Activated T-helper 2 cell treated with anti-CD3 and anti-CD28 coated beads, Interferon-gamma antibody, Interleukin-2, Interleukin-4, amounts not matched to agents 10 μg/mL and 5 μg/mL and 100 μg/mL, durations not matched to agents 14 hours and 24 hours and 36 hours (primary cell): ENCODE measurements at regions not wholly inside any gene's neighbourhood (a gene's known extent, or its start where the extent isn't known, plus 50 kb on each side); places are given as distances from the start of the nearest gene placed in this dataset.
"Not testable (repeated sequence)": the region's sequence is repeated elsewhere in the genome, so short reads cannot be mapped to it uniquely, and the experiment has no call there.

Source experiments
- DNase-seq: peaks from one replicate; pipeline ENCODE4 v3.0.0; 2021; ENCODE audit warnings: low spot score
- H3K27ac Mint-ChIP-seq: one replicate; pipeline ENCODE4 v1.8.0; 2021; ENCODE audit warnings: mixed read lengths
- H3K27me3 Mint-ChIP-seq: one replicate; pipeline ENCODE4 v1.8.0; 2021; ENCODE audit warnings: low read depth, mixed read lengths
- H3K36me3 Mint-ChIP-seq: one replicate; pipeline ENCODE4 v1.8.0; 2021; ENCODE audit warnings: low read depth, mixed read lengths
- H3K4me1 Mint-ChIP-seq: one replicate; pipeline ENCODE4 v1.8.0; 2021; ENCODE audit warnings: low read depth, mixed read lengths
- H3K4me3 Mint-ChIP-seq: one replicate; pipeline ENCODE4 v1.8.0; 2021; ENCODE audit warnings: low read depth, mild to moderate bottlenecking, moderate library complexity, mixed read lengths
- H3K9me3 Mint-ChIP-seq: one replicate; pipeline ENCODE4 v1.8.0; 2021; ENCODE audit warnings: mixed read lengths
- intact Hi-C: fragments of 100-400 bp; cut with micrococcal nuclease; formaldehyde crosslinking; loops from one replicate; pipeline ENCODE4 v1.15.1; 2023

- DNase-seq, result no peak
- Mint-ChIP-seq H3K4me1 (no peaks in the 10 kb centered on the region), H3K4me3 (no peak overlapping the region), H3K27ac (no peak overlapping the region), H3K27me3 (no peaks in the 10 kb centered on the region), H3K9me3 (peaks cover 17% of the 10 kb centered on the region), H3K36me3 (no peaks in the 10 kb centered on the region)
- intact Hi-C loops, result no loop called here
Measured at GRCh38 chr2:83364264-83364663, 1094.8 kb downstream of the SUCLG1 start.

GRCh38 chr2:83363138-83363537 lies 1095.9 kb downstream of the SUCLG1 start:
- H3K27ac Mint-ChIP-seq, intact Hi-C loops, H3K4me3 Mint-ChIP-seq, H3K27me3 Mint-ChIP-seq, DNase-seq, H3K36me3 Mint-ChIP-seq, H3K4me1 Mint-ChIP-seq: not testable (repeated sequence)
- H3K9me3 Mint-ChIP-seq, result peaks cover 17% of the 10 kb centered on the region

DNA sequence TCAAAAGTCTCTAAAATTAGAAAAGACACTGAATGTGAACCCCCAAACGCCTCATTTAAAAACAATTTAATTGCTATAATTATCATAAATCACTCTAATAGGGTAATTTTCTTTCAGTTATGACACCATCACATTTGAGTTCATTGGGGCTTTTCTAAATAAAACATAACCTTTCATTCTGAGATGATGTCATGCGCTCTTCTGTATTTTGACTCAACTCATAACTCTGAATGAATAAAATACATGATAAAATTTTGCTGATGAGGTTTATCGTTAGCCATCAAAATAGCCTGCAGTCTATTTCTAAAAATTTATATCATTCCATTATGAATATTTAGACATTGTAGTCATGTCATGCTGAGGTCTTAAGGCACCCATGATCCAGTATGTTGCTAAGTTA lies 1099.7 kb downstream of the SUCLG1 start:
- intact Hi-C loops, result no loop called here
- no peak for DNase-seq
- Mint-ChIP-seq H3K4me1 (no peaks in the 10 kb centered on the region), H3K4me3 (no peak overlapping the region), H3K27me3 (no peaks in the 10 kb centered on the region), H3K27ac (no peak overlapping the region), H3K9me3 (peaks cover 10% of the 10 kb centered on the region), H3K36me3 (no peaks in the 10 kb centered on the region)

- Mint-ChIP-seq H3K9me3 (peaks cover 14% of the 10 kb centered on the region), H3K27me3 (no peaks in the 10 kb centered on the region), H3K4me3 (no peak overlapping the region), H3K27ac (no peak overlapping the region), H3K36me3 (no peaks in the 10 kb centered on the region), H3K4me1 (no peaks in the 10 kb centered on the region)
- intact Hi-C loops, result loop anchor here (10.0 kb wide), 1 partner anchor 818 kb away; no protein-coding TSS in a partner anchor
- DNase-seq, result no peak
Measured at GRCh38 chr2:83342860-83343329, 1116.2 kb downstream of the SUCLG1 start.

DNA sequence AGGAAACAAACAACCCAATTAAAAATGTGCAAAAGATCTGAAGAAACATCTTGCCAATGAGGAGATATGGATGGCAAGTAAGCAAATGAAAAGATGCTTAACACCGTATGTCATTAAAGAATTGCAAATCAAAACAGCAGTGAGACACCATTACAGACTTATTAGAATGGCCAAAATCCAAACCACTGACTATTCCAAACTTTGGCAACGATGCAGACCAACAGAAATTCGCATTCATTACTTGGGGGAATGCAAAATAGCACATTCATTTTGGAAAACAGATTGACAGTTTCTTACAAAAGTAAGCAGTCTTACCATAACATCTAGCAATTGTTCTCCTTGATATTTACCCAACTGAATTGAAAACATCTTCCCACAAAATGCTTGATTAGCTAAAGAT lies 1118.7 kb downstream of the SUCLG1 start:
- no peak for DNase-seq
- H3K36me3 Mint-ChIP-seq, result no peaks in the 10 kb centered on the region
- no peak overlapping the region for H3K27ac Mint-ChIP-seq
- no peak overlapping the region for H3K4me3 Mint-ChIP-seq
- peaks cover 5% of the 10 kb centered on the region for H3K9me3 Mint-ChIP-seq
- H3K27me3 Mint-ChIP-seq, result no peaks in the 10 kb centered on the region
- H3K4me1 Mint-ChIP-seq, result no peaks in the 10 kb centered on the region
- intact Hi-C loops, result loop anchor here (10.0 kb wide), 1 partner anchor 816 kb away; no protein-coding TSS in a partner anchor

DNA sequence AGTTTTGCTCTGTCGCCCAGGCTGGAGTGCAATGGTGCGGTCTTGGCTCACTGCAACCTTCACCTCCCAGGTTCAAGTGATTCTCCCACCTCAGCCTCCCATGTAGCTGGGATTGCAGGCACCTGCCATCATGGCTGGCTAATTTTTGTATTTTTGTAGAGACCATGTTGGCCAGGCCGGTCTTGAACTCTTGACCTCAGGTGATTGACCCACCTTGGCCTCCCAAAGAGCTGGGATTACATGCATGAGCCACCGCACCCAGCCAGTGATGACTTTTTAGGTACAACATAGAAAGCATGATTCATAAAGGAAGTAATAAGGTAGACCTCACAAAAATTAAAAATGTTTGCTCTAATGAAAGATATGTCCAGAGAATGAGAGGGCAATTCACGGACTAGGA lies 1119.1 kb downstream of the SUCLG1 start:
- H3K27me3 Mint-ChIP-seq, DNase-seq, H3K4me1 Mint-ChIP-seq, H3K9me3 Mint-ChIP-seq, H3K27ac Mint-ChIP-seq, H3K36me3 Mint-ChIP-seq, H3K4me3 Mint-ChIP-seq: not testable (repeated sequence)
- intact Hi-C loops, result loop anchor here (10.0 kb wide), 1 partner anchor 815 kb away; no protein-coding TSS in a partner anchor

- no peak overlapping the region for H3K27ac Mint-ChIP-seq
- no peaks in the 10 kb centered on the region for H3K36me3 Mint-ChIP-seq
- H3K4me3 Mint-ChIP-seq, result no peak overlapping the region
- no peaks in the 10 kb centered on the region for H3K4me1 Mint-ChIP-seq
- no peak for DNase-seq
- intact Hi-C loops, result no loop called here
- no peaks in the 10 kb centered on the region for H3K27me3 Mint-ChIP-seq
- H3K9me3 Mint-ChIP-seq, result peaks cover 9% of the 10 kb centered on the region
Measured at GRCh38 chr2:83331810-83332209, 1127.3 kb downstream of the SUCLG1 start.

DNA sequence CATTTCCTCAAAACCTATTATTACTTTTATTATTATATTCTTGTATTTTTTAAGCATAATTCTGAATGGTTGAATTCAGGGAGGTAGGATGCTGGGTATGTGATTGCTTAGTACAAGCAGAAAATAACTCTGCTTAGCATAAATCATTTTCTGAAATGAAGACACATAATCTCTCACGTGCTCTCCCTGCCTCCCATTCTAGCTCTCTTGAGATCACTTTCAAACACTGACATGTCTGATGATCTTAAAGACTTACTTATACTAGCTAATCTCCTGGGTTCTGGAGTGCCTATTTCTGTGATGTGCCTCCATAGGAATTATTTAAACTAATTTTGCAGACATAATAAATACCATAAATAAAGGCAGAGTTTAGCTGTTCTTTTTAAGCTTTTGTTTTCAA lies 1136.0 kb downstream of the SUCLG1 start:
- H3K4me3 Mint-ChIP-seq, result no peak overlapping the region
- H3K4me1 Mint-ChIP-seq, result no peaks in the 10 kb centered on the region
- H3K27me3 Mint-ChIP-seq, result no peaks in the 10 kb centered on the region
- no peak for DNase-seq
- no peaks in the 10 kb centered on the region for H3K36me3 Mint-ChIP-seq
- intact Hi-C loops, result no loop called here
- H3K9me3 Mint-ChIP-seq, result peaks cover 12% of the 10 kb centered on the region
- no peak overlapping the region for H3K27ac Mint-ChIP-seq

- intact Hi-C loops, result no loop called here
- no peak overlapping the region for H3K4me3 Mint-ChIP-seq
- no peak for DNase-seq
- no peaks in the 10 kb centered on the region for H3K36me3 Mint-ChIP-seq
- no peaks in the 10 kb centered on the region for H3K27me3 Mint-ChIP-seq
- H3K9me3 Mint-ChIP-seq, result peaks cover 19% of the 10 kb centered on the region
- H3K27ac Mint-ChIP-seq, result no peak overlapping the region
- H3K4me1 Mint-ChIP-seq, result no peaks in the 10 kb centered on the region
Measured at GRCh38 chr2:83320053-83320452, 1139.0 kb downstream of the SUCLG1 start.

- peaks cover 14% of the 10 kb centered on the region for H3K9me3 Mint-ChIP-seq
- H3K27ac Mint-ChIP-seq, result no peak overlapping the region
- no peaks in the 10 kb centered on the region for H3K27me3 Mint-ChIP-seq
- H3K36me3 Mint-ChIP-seq, result no peaks in the 10 kb centered on the region
- intact Hi-C loops, result no loop called here
- H3K4me1 Mint-ChIP-seq, result no peaks in the 10 kb centered on the region
- no peak overlapping the region for H3K4me3 Mint-ChIP-seq
- DNase-seq, result no peak
Measured at GRCh38 chr2:83305758-83306378, 1153.2 kb downstream of the SUCLG1 start.

GRCh38 chr2:83291083-83291482 lies 1168.0 kb downstream of the SUCLG1 start:
- intact Hi-C loops, result no loop called here
- Mint-ChIP-seq H3K4me3 (no peak overlapping the region), H3K4me1 (no peaks in the 10 kb centered on the region), H3K27ac (no peak overlapping the region), H3K27me3 (no peaks in the 10 kb centered on the region), H3K9me3 (peaks cover 12% of the 10 kb centered on the region), H3K36me3 (no peaks in the 10 kb centered on the region)
- DNase-seq, result no peak

- H3K27me3 Mint-ChIP-seq, result no peaks in the 10 kb centered on the region
- no peaks in the 10 kb centered on the region for H3K36me3 Mint-ChIP-seq
- intact Hi-C loops, result no loop called here
- H3K9me3 Mint-ChIP-seq, result peaks cover 9% of the 10 kb centered on the region
- H3K27ac Mint-ChIP-seq, result no peak overlapping the region
- H3K4me3 Mint-ChIP-seq, result no peak overlapping the region
- H3K4me1 Mint-ChIP-seq, result no peaks in the 10 kb centered on the region
- no peak for DNase-seq
Measured at GRCh38 chr2:83282841-83283240, 1176.2 kb downstream of the SUCLG1 start.

GRCh38 chr2:83282043-83282795 lies 1176.9 kb downstream of the SUCLG1 start:
- H3K4me1 Mint-ChIP-seq, result no peaks in the 10 kb centered on the region
- intact Hi-C loops, result no loop called here
- H3K36me3 Mint-ChIP-seq, result no peaks in the 10 kb centered on the region
- DNase-seq, result no peak
- no peak overlapping the region for H3K4me3 Mint-ChIP-seq
- peaks cover 9% of the 10 kb centered on the region for H3K9me3 Mint-ChIP-seq
- H3K27ac Mint-ChIP-seq, result no peak overlapping the region
- no peaks in the 10 kb centered on the region for H3K27me3 Mint-ChIP-seq
